A549 (cell line): ENCODE measurements at regions not wholly inside any gene's neighbourhood (a gene's known extent, or its start where the extent isn't known, plus 50 kb on each side); places are given as distances from the start of the nearest gene placed in this dataset.

Source experiments
- ATAC-seq, 2 experiments: fragments of 200-7000 bp in 1 of 2; fragments of >200 bp in 1 of 2; cut with Nextera tagmentation in 1 of 2; cut with Tn5 transposase in 1 of 2; 3 replicates each; pipeline versions ENCODE4 v1.8.0 to v1.9.1; 2018 to 2020; ENCODE audit warnings: mild to moderate bottlenecking in 1 of 2, moderate library complexity in 1 of 2
- CTCF ChIA-PET: fragments of 300-600 bp; sonication (Branson Sonifier 250); formaldehyde crosslinking; extraction: SDS; loops from one replicate; lab custom pipeline; 2021; ENCODE audit warnings: antibody characterized with exemption, inconsistent platforms; lab: Yijun Ruan, JAX
- POLR2A ChIA-PET: fragments of 350-600 bp; formaldehyde crosslinking; extraction: SDS; loops from one replicate; lab custom pipeline; 2021; ENCODE audit warnings: antibody characterized with exemption, inconsistent platforms; lab: Yijun Ruan, JAX
- DNase-seq, 2 experiments: peaks; one replicate each; pipeline versions ENCODE4 v3.0.0 to v3.0.0-alpha.2; 2011 to 2016; ENCODE audit warnings: low read depth in 1 of 2, low spot score in 1 of 2
- FAIRE-seq: peaks from 2 replicates; lab custom pipeline; 2011; peaks lifted over from hg19 to GRCh38; lab: Jason Lieb, UNC
- H3K27ac ChIP-seq, 2 experiments: fragments of >200 bp; sonication (Bioruptor Twin); formaldehyde crosslinking; 3 replicates each; pipeline ENCODE4 v1.5.1; 2016 to 2017
- H3K4me1 ChIP-seq: fragments of >200 bp; sonication (Bioruptor Twin); formaldehyde crosslinking; 3 replicates; pipeline ENCODE4 v1.6.1; 2016
- H3K4me2 ChIP-seq: fragments of >200 bp; sonication (Bioruptor Twin); formaldehyde crosslinking; 3 replicates; pipeline ENCODE4 v1.6.1; 2016
- H3K4me3 ChIP-seq: fragments of >200 bp; sonication (Bioruptor Twin); formaldehyde crosslinking; 3 replicates; pipeline ENCODE4 v1.5.1; 2016
- H3K9me3 ChIP-seq: fragments of >200 bp; sonication (Bioruptor Twin); formaldehyde crosslinking; 3 replicates; pipeline ENCODE4 v1.6.1; 2016
- ATOH8 ChIP-seq: fragments of 250-450 bp; sonication (Bioruptor Pico); IDR thresholded peaks from 2 replicates; pipeline ENCODE4 v1.5.0; 2020; ENCODE audit warnings: low read depth, mild to moderate bottlenecking, moderate library complexity
- CBX8 ChIP-seq: fragments of 200-600 bp; sonication (generic); IDR thresholded peaks from 2 replicates; pipeline ENCODE4 v1.6.1; 2016
- CEBPB ChIP-seq, 2 experiments: fragments of >200 bp in 1 of 2; sonication (Bioruptor Twin) in 1 of 2; formaldehyde crosslinking in 1 of 2; IDR thresholded peaks; 2 replicates each; pipeline ENCODE4 v1.6.1; 2012 to 2016
- CHD2 ChIP-seq: fragments of 150-350 bp; IDR thresholded peaks from 2 replicates; pipeline ENCODE4 v1.6.1; 2014; ENCODE audit warnings: low read length; ENCODE audit not compliant: partially characterized antibody
- CHD4 ChIP-seq: fragments of 200-600 bp; sonication (generic); IDR thresholded peaks from 2 replicates; pipeline ENCODE4 v1.6.1; 2016; ENCODE audit warnings: antibody characterized with exemption, mild to moderate bottlenecking, borderline replicate concordance
- ESRRA ChIP-seq: fragments of 150-350 bp; IDR thresholded peaks from 2 replicates; pipeline ENCODE4 v1.6.1; 2014; ENCODE audit warnings: mild to moderate bottlenecking, low read length, borderline replicate concordance
- FOSL2 ChIP-seq, 2 experiments: fragments of 450-650 bp in 1 of 2; fragments of >200 bp in 1 of 2; sonication (Bioruptor Twin) in 1 of 2; formaldehyde crosslinking; IDR thresholded peaks; 2 replicates each; pipeline versions ENCODE4 v1.5.0 to v1.6.1; 2016 to 2020; ENCODE audit warnings: mild to moderate bottlenecking in 1 of 2, moderate library complexity in 1 of 2
- GATA3 ChIP-seq: IDR thresholded peaks from 2 replicates; pipeline ENCODE4 v1.6.1; 2012; ENCODE audit warnings: borderline replicate concordance
- HES2 ChIP-seq: fragments of >200 bp; sonication (Bioruptor Twin); formaldehyde crosslinking; IDR thresholded peaks from 2 replicates; pipeline ENCODE4 v1.6.1; 2016
- HMGXB4 ChIP-seq: fragments of 250-450 bp; sonication (Bioruptor Pico); IDR thresholded peaks from 2 replicates; pipeline ENCODE4 v1.5.0; 2021; ENCODE audit warnings: mild to moderate bottlenecking, moderate library complexity, borderline replicate concordance
- HOXA7 ChIP-seq: fragments of 250-450 bp; sonication (Bioruptor Pico); IDR thresholded peaks from 2 replicates; pipeline ENCODE4 v1.5.0; 2020; ENCODE audit warnings: mild to moderate bottlenecking, moderate library complexity
- JUN ChIP-seq, 2 experiments: fragments of >200 bp; sonication (Bioruptor Twin); formaldehyde crosslinking; IDR thresholded peaks; 2 replicates in 1 of 2; 3 replicates in 1 of 2; pipeline ENCODE4 v1.6.1; 2016 to 2017
- JUNB ChIP-seq: fragments of >200 bp; sonication (Bioruptor Twin); formaldehyde crosslinking; IDR thresholded peaks from 2 replicates; pipeline ENCODE4 v1.6.1; 2016
- KDM1A ChIP-seq: fragments of 200-600 bp; sonication (generic); IDR thresholded peaks from 2 replicates; pipeline ENCODE4 v1.6.1; 2016; ENCODE audit warnings: low read depth, mild to moderate bottlenecking
- MAFK ChIP-seq: fragments of 450-650 bp; IDR thresholded peaks from 2 replicates; pipeline ENCODE4 v1.6.1; 2014; ENCODE audit not compliant: partially characterized antibody
- MAZ ChIP-seq: fragments of 150-350 bp; IDR thresholded peaks from 2 replicates; pipeline ENCODE4 v1.6.1; 2014; ENCODE audit warnings: antibody characterized with exemption, low read depth, low read length, borderline replicate concordance
- POLR2A ChIP-seq: IDR thresholded peaks from 2 replicates; pipeline ENCODE4 v1.6.1; 2012; ENCODE audit warnings: mild to moderate bottlenecking, low read length
- RCOR1 ChIP-seq: fragments of 150-350 bp; IDR thresholded peaks from 2 replicates; pipeline ENCODE4 v1.6.1; 2014; ENCODE audit warnings: antibody characterized with exemption, low read length, low read depth
- RFX5 ChIP-seq: fragments of 450-650 bp; IDR thresholded peaks from 2 replicates; pipeline ENCODE4 v1.7.1; 2014; ENCODE audit warnings: antibody characterized with exemption, mild to moderate bottlenecking, moderate library complexity
- TFCP2L1 ChIP-seq: fragments of 250-450 bp; sonication (Bioruptor Pico); IDR thresholded peaks from 2 replicates; pipeline ENCODE4 v1.5.0; 2021; ENCODE audit warnings: mild to moderate bottlenecking
- USF2 ChIP-seq: fragments of 450-650 bp; IDR thresholded peaks from 2 replicates; pipeline ENCODE4 v1.6.1; 2014; ENCODE audit warnings: antibody characterized with exemption
- ZFP36 ChIP-seq: fragments of 450-650 bp; IDR thresholded peaks from 2 replicates; pipeline ENCODE4 v1.6.1; 2014; ENCODE audit warnings: borderline replicate concordance; ENCODE audit not compliant: partially characterized antibody
- ZSCAN20 ChIP-seq: fragments of 250-450 bp; sonication (Bioruptor Pico); IDR thresholded peaks from 2 replicates; pipeline ENCODE4 v1.8.0; 2022; ENCODE audit warnings: mild to moderate bottlenecking, moderate library complexity
- WGBS: methylation state at CpG from one replicate; pipeline ENCODE4 v1.1.6; 2017; ENCODE audit errors: missing lambda C conversion rate; 5-methylcytosine and 5-hydroxymethylcytosine counted together

GRCh38 chr15:61467823-61468222, 238.7 kb upstream of the RORA start:
- Histone ChIP-seq H3K27ac (no peak overlapping the region), H3K9me3 (no peaks in the 10 kb centered on the region), H3K4me1 (no peaks in the 10 kb centered on the region)
- ChIA-PET POLR2A (no interaction called here), CTCF (interaction anchor here (1.1 kb wide), 1 partner anchor 674 kb away, joined by 3 read pairs; no protein-coding TSS in a partner anchor)
- FAIRE-seq (no peak), DNase-seq (no peak)
- WGBS: 7% methylated on average over 2 of the region's 2 CpGs
- TF ChIP-seq JUNB: no peak
- no peak for TF ChIP-seq USF2
- no peak for TF ChIP-seq RCOR1
- no peak for TF ChIP-seq ATOH8 (CRISPR knock-in tag)
- TF ChIP-seq HOXA7 (CRISPR knock-in tag): no peak
- TF ChIP-seq KDM1A: no peak
- TF ChIP-seq POLR2A: no peak
- TF ChIP-seq ZFP36: no peak
- TF ChIP-seq, all 56 proteins: peak for 0
- no peak overlapping the region for H3K4me3 ChIP-seq
- ATAC-seq: no peak
- no peak overlapping the region for H3K4me2 ChIP-seq

- CTCF ChIA-PET: interaction anchor here (1.0 to 1.3 kb wide), 2 partner anchors 12 to 15 kb away, joined by 3 to 4 read pairs; no protein-coding TSS in a partner anchor
- DNase-seq (peak in 1 of 2 experiments; percentile 15), ATAC-seq (no peak), FAIRE-seq (no peak)
- Histone ChIP-seq H3K27ac (no peak overlapping the region), H3K4me3 (no peak overlapping the region), H3K4me1 (no peaks in the 10 kb centered on the region), H3K4me2 (no peak overlapping the region), H3K9me3 (no peaks in the 10 kb centered on the region)
- POLR2A ChIA-PET: no interaction called here
- TF ChIP-seq GATA3 (no peak), FOSL2 (IDR thresholded peaks at IDR 0.05) (no peak), FOSL2 (CRISPR knock-in tag; IDR thresholded peaks at IDR 0.05) (no peak), ESRRA (no peak), JUN (IDR thresholded peaks at IDR 0.05) (no peak), POLR2A (no peak), MAZ (no peak), CHD2 (no peak), RFX5 (no peak), RCOR1 (no peak), CEBPB (IDR thresholded peaks at IDR 0.05) (no peak), MAFK (no peak), HMGXB4 (no peak), CHD4 (no peak), CBX8 (no peak), ZSCAN20 (CRISPR knock-in tag) (no peak), TFCP2L1 (CRISPR knock-in tag) (no peak), HES2 (no peak)
- WGBS: 10% methylated on average over 9 of the region's 9 CpGs
Observed at GRCh38 chr15:61459785-61460707, 230.9 kb upstream of the RORA start.
